CD14-positive monocyte (primary cell): ENCODE measurements at regions not wholly inside any gene's neighbourhood (a gene's known extent, or its start where the extent isn't known, plus 50 kb on each side); places are given as distances from the start of the nearest gene placed in this dataset.

Experiments
- DNase-seq, 3 donors: peaks; one replicate each; pipeline ENCODE4 v3.0.0-alpha.2; 2011 to 2022
- H2AFZ ChIP-seq: 2 replicates; pipeline ENCODE4 v1.6.0; 2012; ENCODE audit warnings: mild to moderate bottlenecking, low read depth, low read length, inconsistent platforms; ENCODE audit not compliant: insufficient read depth, poor library complexity, severe bottlenecking
- H3K27ac ChIP-seq, 2 donors: 1 replicate in 1 of 2; 2 replicates in 1 of 2; pipeline ENCODE4 v1.5.1; 2012 to 2013; ENCODE audit warnings: low read length in 2 of 2, control low read depth in 1 of 2, inconsistent platforms in 1 of 2, low read depth in 1 of 2, mild to moderate bottlenecking in 1 of 2
- H3K27me3 ChIP-seq, 2 donors: one replicate each; pipeline versions ENCODE4 v1.6.0 to v1.6.1; 2011 to 2013; ENCODE audit warnings: low read length in 2 of 2; ENCODE audit not compliant: control insufficient read depth in 2 of 2, insufficient read depth in 2 of 2
- H3K36me3 ChIP-seq, 2 donors: replicated peaks in 1 of 2; 1 replicate in 1 of 2; 2 replicates in 1 of 2; pipeline versions ENCODE4 v1.5.1 to v1.6.1; 2012 to 2013; ENCODE audit warnings: low read length in 2 of 2, control low read depth in 1 of 2, inconsistent platforms in 1 of 2, mild to moderate bottlenecking in 1 of 2; ENCODE audit not compliant: insufficient read depth in 2 of 2, control insufficient read depth in 1 of 2
- H3K4me1 ChIP-seq, 2 donors: 1 replicate in 1 of 2; 2 replicates in 1 of 2; pipeline versions ENCODE4 v1.5.1 to v1.6.1; 2012 to 2013; ENCODE audit warnings: low read length in 2 of 2, control low read depth in 1 of 2, inconsistent platforms in 1 of 2, mild to moderate bottlenecking in 1 of 2, moderate library complexity in 1 of 2; ENCODE audit not compliant: insufficient read depth in 2 of 2, control insufficient read depth in 1 of 2
- H3K4me2 ChIP-seq: replicated peaks from 2 replicates; pipeline ENCODE3; 2012; ENCODE audit warnings: low read length, moderate library complexity, mild to moderate bottlenecking; ENCODE audit not compliant: poor library complexity, severe bottlenecking; ENCODE audit errors: extremely low read depth
- H3K4me3 ChIP-seq, 3 experiments: fragments of 200-600 bp in 1 of 3; sonication (generic) in 1 of 3; replicated peaks in 1 of 3; 1 replicate in 2 of 3; 2 replicates in 1 of 3; pipeline ENCODE4 v1.5.1; 2011 to 2013; ENCODE audit warnings: low read length in 3 of 3, mild to moderate bottlenecking in 3 of 3, control low read depth in 2 of 3, low read depth in 2 of 3, inconsistent platforms in 1 of 3, moderate library complexity in 1 of 3
- H3K79me2 ChIP-seq: 2 replicates; pipeline ENCODE4 v1.6.0; 2012; ENCODE audit warnings: mild to moderate bottlenecking, control low read depth, inconsistent platforms, low read length, moderate library complexity; ENCODE audit not compliant: insufficient read depth
- H3K9ac ChIP-seq: 2 replicates; pipeline ENCODE4 v1.6.0; 2017; ENCODE audit warnings: low read length, mild to moderate bottlenecking; ENCODE audit not compliant: insufficient read depth, poor library complexity, severe bottlenecking
- H3K9me3 ChIP-seq, 2 donors: replicated peaks in 1 of 2; 1 replicate in 1 of 2; 2 replicates in 1 of 2; pipeline versions ENCODE4 v1.5.1 to v1.6.1; 2012 to 2013; ENCODE audit warnings: low read length in 2 of 2, control low read depth in 1 of 2; ENCODE audit not compliant: control insufficient read depth in 1 of 2, insufficient read depth in 1 of 2
- H4K20me1 ChIP-seq: 2 replicates; pipeline ENCODE4 v1.6.0; 2012; ENCODE audit warnings: mild to moderate bottlenecking, low read length, control low read depth, moderate library complexity; ENCODE audit not compliant: insufficient read depth
- H3K27ac Mint-ChIP-seq, 7 donors: one replicate each; pipeline ENCODE4 v1.8.0; 2020; ENCODE audit warnings: mild to moderate bottlenecking in 7 of 7, mixed read lengths in 7 of 7, moderate library complexity in 6 of 7, inconsistent platforms in 2 of 7
- H3K27me3 Mint-ChIP-seq, 3 donors: one replicate each; pipeline ENCODE4 v1.8.0; 2021 to 2022; ENCODE audit warnings: low read depth in 3 of 3, mild to moderate bottlenecking in 3 of 3, mixed read lengths in 3 of 3, moderate library complexity in 3 of 3, inconsistent platforms in 1 of 3
- H3K36me3 Mint-ChIP-seq, 2 donors: one replicate each; pipeline ENCODE4 v1.8.0; 2020; ENCODE audit warnings: mixed read lengths in 2 of 2, inconsistent platforms in 1 of 2, mild to moderate bottlenecking in 1 of 2
- H3K4me1 Mint-ChIP-seq: one replicate; pipeline ENCODE4 v1.8.0; 2020; ENCODE audit warnings: mild to moderate bottlenecking, mixed read lengths
- H3K4me3 Mint-ChIP-seq, 2 donors: one replicate each; pipeline ENCODE4 v1.8.0; 2020; ENCODE audit warnings: mild to moderate bottlenecking in 2 of 2, mixed read lengths in 2 of 2, moderate library complexity in 1 of 2
- H3K9me3 Mint-ChIP-seq, 7 donors: one replicate each; pipeline ENCODE4 v1.8.0; 2020 to 2022; ENCODE audit warnings: mixed read lengths in 7 of 7, mild to moderate bottlenecking in 6 of 7, moderate library complexity in 6 of 7, inconsistent platforms in 2 of 7
- WGBS: methylation state at CpG from one replicate; pipeline ENCODE4 v1.1.5; 2013; ENCODE audit warnings: missing lambda C conversion rate; ENCODE audit not compliant: insufficient coverage; 5-methylcytosine and 5-hydroxymethylcytosine counted together
- intact Hi-C, 2 donors: fragments of 100-400 bp; cut with micrococcal nuclease; formaldehyde crosslinking; loops; one replicate each; pipeline versions ENCODE4 v1.15.0 to v1.15.1; 2023
- TF ChIP-seq, protein P1 (sequence below): fragments of 200-600 bp; IDR thresholded peaks from one replicate; pipeline ENCODE4 v1.8.0; 2022; ENCODE audit warnings: antibody characterized with exemption, mild to moderate bottlenecking

DNA sequence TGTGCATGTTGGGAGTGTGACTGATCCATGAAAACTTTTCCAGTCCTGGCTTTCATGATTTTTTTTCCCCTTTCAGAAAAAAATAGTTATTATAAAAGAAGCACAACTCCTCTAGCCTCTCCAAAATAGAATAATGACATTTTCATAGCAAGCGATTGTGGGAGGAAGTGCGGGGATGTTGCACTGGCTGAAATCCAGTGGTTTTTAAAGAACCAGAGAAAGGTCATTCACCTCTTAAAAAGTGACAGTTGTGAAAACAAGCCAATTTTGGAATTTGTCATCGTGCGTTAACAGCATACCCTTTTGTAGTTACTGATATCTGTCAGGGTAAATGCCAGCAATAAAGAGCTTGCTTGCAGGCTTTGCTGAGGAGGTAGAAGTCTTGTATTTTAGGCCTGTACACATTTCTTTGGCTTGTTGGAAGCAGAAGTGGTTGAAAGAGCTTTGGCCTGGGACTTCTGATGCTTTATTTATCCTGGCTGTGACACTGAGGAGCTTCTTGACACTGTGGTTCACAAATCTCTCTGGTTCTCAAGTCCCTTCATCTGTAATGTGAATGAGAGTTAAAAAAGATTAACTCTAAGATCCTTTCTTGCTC lies 545.9 kb downstream of the REEP3 start:
- Histone ChIP-seq H4K20me1 (no peaks in the 10 kb centered on the region), H3K4me2 (no peak overlapping the region), H3K4me3 (no peak overlapping the region), H2AFZ (no peak overlapping the region), H3K9ac (no peak overlapping the region), H3K9me3 (no peaks in the 10 kb centered on the region), H3K4me1 (no peaks in the 10 kb centered on the region), H3K27ac (no peak overlapping the region), H3K36me3 (no peaks in the 10 kb centered on the region), H3K27me3 (no peaks in the 10 kb centered on the region), H3K79me2 (no peaks in the 10 kb centered on the region)
- H3K4me3 Mint-ChIP-seq, result no peak overlapping the region
- no peak for DNase-seq
- WGBS, result 7% methylated on average over 2 of the region's 4 CpGs
- TF ChIP-seq, protein P1, sequence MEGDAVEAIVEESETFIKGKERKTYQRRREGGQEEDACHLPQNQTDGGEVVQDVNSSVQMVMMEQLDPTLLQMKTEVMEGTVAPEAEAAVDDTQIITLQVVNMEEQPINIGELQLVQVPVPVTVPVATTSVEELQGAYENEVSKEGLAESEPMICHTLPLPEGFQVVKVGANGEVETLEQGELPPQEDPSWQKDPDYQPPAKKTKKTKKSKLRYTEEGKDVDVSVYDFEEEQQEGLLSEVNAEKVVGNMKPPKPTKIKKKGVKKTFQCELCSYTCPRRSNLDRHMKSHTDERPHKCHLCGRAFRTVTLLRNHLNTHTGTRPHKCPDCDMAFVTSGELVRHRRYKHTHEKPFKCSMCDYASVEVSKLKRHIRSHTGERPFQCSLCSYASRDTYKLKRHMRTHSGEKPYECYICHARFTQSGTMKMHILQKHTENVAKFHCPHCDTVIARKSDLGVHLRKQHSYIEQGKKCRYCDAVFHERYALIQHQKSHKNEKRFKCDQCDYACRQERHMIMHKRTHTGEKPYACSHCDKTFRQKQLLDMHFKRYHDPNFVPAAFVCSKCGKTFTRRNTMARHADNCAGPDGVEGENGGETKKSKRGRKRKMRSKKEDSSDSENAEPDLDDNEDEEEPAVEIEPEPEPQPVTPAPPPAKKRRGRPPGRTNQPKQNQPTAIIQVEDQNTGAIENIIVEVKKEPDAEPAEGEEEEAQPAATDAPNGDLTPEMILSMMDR, result no peak
- peaks cover 0 to 2% (median 0%) of the 10 kb centered on the region in 3 donors for H3K27me3 Mint-ChIP-seq
- H3K4me1 Mint-ChIP-seq, result peaks cover 4% of the 10 kb centered on the region
- no peaks in the 10 kb centered on the region for H3K9me3 Mint-ChIP-seq
- intact Hi-C loops, result no loop called here
- no peaks in the 10 kb centered on the region for H3K36me3 Mint-ChIP-seq
- no peak overlapping the region for H3K27ac Mint-ChIP-seq

DNA sequence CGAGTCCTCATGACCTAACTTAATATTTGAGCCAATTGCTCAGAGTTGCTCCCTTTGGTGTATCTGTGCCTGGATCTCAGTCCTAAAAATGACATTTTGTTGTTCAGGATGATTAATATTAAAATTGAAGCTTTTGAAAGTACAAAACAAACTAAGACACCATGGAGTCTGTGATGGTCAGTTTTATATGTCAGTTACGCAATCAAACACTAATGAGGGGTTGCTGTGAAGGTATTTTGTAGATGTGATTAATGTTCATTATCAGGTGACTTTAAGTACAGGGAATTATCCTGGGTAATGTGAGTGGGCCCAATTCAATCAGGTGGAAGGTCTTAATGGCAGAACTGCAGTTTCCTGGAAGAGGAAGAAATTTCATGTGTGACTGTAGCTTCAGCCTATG lies 546.7 kb downstream of the REEP3 start:
- no peaks in the 10 kb centered on the region for H3K36me3 ChIP-seq
- no peaks in the 10 kb centered on the region for H4K20me1 ChIP-seq
- no peak overlapping the region for H3K4me3 ChIP-seq
- no peak overlapping the region for H3K4me2 ChIP-seq
- Mint-ChIP-seq H3K27me3 (no peaks in the 10 kb centered on the region), H3K27ac (no peak overlapping the region), H3K9me3 (no peaks in the 10 kb centered on the region), H3K4me1 (peaks cover 4% of the 10 kb centered on the region), H3K36me3 (no peaks in the 10 kb centered on the region), H3K4me3 (no peak overlapping the region)
- 100% methylated on average over 2 of the region's 2 CpGs for WGBS
- TF ChIP-seq, protein P1, result no peak
- no peak overlapping the region for H3K9ac ChIP-seq
- no peaks in the 10 kb centered on the region for H3K79me2 ChIP-seq
- no peaks in the 10 kb centered on the region for H3K27me3 ChIP-seq
- H2AFZ ChIP-seq, result no peak overlapping the region
- H3K9me3 ChIP-seq, result no peaks in the 10 kb centered on the region
- H3K27ac ChIP-seq, result no peak overlapping the region
- intact Hi-C loops, result no loop called here
- no peak for DNase-seq
- no peaks in the 10 kb centered on the region for H3K4me1 ChIP-seq
